Fibroblast of the aortic adventitia (primary cell): ENCODE measurements at regions not wholly inside any gene's neighbourhood (a gene's known extent, or its start where the extent isn't known, plus 50 kb on each side); places are given as distances from the start of the nearest gene placed in this dataset.

Experiments
- DNase-seq: peaks from one replicate; pipeline ENCODE4 v3.0.0-alpha.2; 2010; ENCODE audit warnings: low read depth
- H3K4me3 ChIP-seq: 2 replicates; pipeline ENCODE4 v1.5.1; 2011; ENCODE audit warnings: low read depth, mild to moderate bottlenecking, control low read depth, low read length, moderate library complexity
- CTCF ChIP-seq: IDR thresholded peaks from 2 replicates; pipeline ENCODE4 v1.5.1; 2011; ENCODE audit warnings: mild to moderate bottlenecking, low read length, control low read depth, inconsistent platforms; ENCODE audit not compliant: insufficient read depth

- DNase-seq: no peak
- H3K4me3 ChIP-seq: no peak overlapping the region
- no peak for TF ChIP-seq CTCF
These were observed 774.6 kb upstream of the RAG2 start for GRCh38 chr11:37372667-37373066.

GRCh38 chr11:37371346-37371970 lies 773.4 kb upstream of the RAG2 start:
- no peak for DNase-seq
- no peak overlapping the region for H3K4me3 ChIP-seq
- TF ChIP-seq CTCF: no peak

DNA sequence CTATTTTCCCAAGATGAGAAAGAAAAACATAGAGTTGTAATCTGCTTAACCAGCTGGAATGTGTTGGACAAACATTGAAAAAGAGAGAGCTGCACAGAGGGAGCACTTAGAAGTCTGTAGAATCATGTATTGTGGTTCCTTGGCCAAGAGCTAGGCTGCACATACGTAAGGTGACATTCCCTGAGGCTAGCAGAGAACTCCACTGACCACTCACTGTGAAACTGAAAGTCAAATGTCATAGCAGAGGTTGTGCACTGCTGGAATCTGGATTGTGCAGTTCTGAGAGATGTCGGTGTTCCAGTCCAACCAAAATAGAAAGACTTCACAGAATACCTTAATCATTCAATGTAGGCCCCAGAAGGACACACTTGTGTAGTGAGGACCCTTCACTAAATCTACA lies 772.8 kb upstream of the RAG2 start:
- no peak for DNase-seq
- H3K4me3 ChIP-seq: no peak overlapping the region
- no peak for TF ChIP-seq CTCF

DNA sequence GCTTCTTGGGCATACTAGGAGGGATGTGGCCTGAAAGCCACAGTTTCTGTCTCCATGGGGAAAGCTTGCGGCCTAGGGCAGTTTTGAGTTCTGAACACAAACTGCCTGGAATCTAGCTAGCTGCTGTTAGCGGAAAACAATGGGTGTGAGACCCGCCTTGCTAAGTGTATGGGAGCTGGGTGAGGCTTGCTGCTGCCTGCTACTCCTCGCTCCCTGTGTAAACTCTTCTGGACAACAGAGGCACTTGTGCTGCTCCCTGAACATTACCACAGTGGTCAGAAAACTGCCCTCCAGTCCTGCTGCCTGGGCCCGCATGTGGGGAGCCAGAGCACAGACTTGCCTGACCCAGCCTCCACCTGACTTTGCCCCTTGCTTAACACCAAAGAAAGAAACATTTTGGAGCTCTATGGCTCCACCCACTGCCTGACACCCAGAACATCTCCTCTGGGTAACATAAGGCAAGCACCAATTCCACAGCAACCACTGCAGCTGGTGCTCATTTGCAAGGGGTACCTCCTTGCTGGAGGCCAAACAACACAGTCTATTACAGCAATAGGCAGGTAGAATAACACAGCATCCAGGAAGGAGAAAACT lies 766.3 kb upstream of the RAG2 start:
- no peak for DNase-seq
- no peak overlapping the region for H3K4me3 ChIP-seq
- no peak for TF ChIP-seq CTCF

DNA sequence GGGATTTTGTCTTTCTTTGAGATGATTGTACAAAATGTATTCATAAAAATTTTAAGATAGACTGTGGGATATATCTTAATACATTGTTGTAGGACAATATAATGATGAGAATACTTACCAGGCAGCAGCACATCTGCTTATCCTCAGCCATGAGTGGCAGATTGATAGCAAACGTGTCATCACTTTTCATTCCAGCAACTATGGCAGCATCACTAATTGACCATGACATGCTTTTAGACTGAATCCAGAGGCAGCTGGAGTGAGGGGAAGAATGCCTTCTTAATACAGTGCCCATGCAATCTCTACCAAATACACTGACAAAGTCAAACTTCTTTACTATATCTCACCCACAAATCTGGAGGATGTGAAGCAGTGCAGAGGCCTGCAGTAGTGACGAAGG lies 755.2 kb upstream of the RAG2 start:
- TF ChIP-seq CTCF: no peak
- H3K4me3 ChIP-seq: no peak overlapping the region
- DNase-seq: no peak

GRCh38 chr11:37352485-37352884 lies 754.4 kb upstream of the RAG2 start:
- no peak for DNase-seq
- no peak for TF ChIP-seq CTCF
- no peak overlapping the region for H3K4me3 ChIP-seq

- no peak overlapping the region for H3K4me3 ChIP-seq
- no peak for DNase-seq
- TF ChIP-seq CTCF: no peak
These were observed 745.3 kb upstream of the RAG2 start for GRCh38 chr11:37343290-37343689.
